WTC11 (cell line): ENCODE measurements at regions not wholly inside any gene's neighbourhood (a gene's known extent, or its start where the extent isn't known, plus 50 kb on each side); places are given as distances from the start of the nearest gene placed in this dataset.

Experiments
- ATAC-seq: fragments of 200-7000 bp; cut with Tn5 transposase; 2 replicates; pipeline ENCODE4 v1.10.0; 2021; ENCODE audit warnings: mild to moderate bottlenecking, moderate library complexity
- CTCF ChIA-PET: fragments of 300-600 bp; sonication (Branson Sonifier 250); formaldehyde crosslinking; loops from one replicate; lab custom pipeline; 2021; ENCODE audit warnings: antibody characterized with exemption; lab: Charles Lee
- POLR2A ChIA-PET: fragments of 350-600 bp; sonication (Branson Sonifier 250); formaldehyde crosslinking; loops from one replicate; lab custom pipeline; 2021; ENCODE audit warnings: antibody characterized with exemption; lab: Charles Lee
- DNase-seq: peaks from one replicate; pipeline ENCODE4 v3.0.0; 2021; ENCODE audit warnings: low spot score
- H3K27ac Mint-ChIP-seq: 2 replicates; pipeline ENCODE4 v1.8.0; 2021; ENCODE audit warnings: mixed read lengths
- H3K27me3 Mint-ChIP-seq: 2 replicates; pipeline ENCODE4 v1.8.0; 2021; ENCODE audit warnings: low read depth, mild to moderate bottlenecking, moderate library complexity, mixed read lengths
- H3K36me3 Mint-ChIP-seq: 2 replicates; pipeline ENCODE4 v1.8.0; 2021; ENCODE audit warnings: mixed read lengths
- H3K4me1 Mint-ChIP-seq: 2 replicates; pipeline ENCODE4 v1.8.0; 2022; ENCODE audit warnings: mixed read lengths
- H3K4me3 Mint-ChIP-seq: 2 replicates; pipeline ENCODE4 v1.8.0; 2021; ENCODE audit warnings: mild to moderate bottlenecking, moderate library complexity, mixed read lengths
- H3K9me3 Mint-ChIP-seq: 2 replicates; pipeline ENCODE4 v1.8.0; 2021; ENCODE audit warnings: mixed read lengths
- ELF4 ChIP-seq: sonication (generic); formaldehyde crosslinking; IDR thresholded peaks from 2 replicates; pipeline ENCODE4 v1.8.1; 2022; ENCODE audit warnings: low read depth, mild to moderate bottlenecking, moderate library complexity, missing genetic modification reagents
- EMX1 ChIP-seq: fragments of 250-450 bp; sonication (Bioruptor Pico); IDR thresholded peaks from 2 replicates; pipeline ENCODE4 v1.8.0; 2021; ENCODE audit warnings: mild to moderate bottlenecking
- FOXJ3 ChIP-seq: sonication (generic); formaldehyde crosslinking; IDR thresholded peaks from 2 replicates; pipeline ENCODE4 v1.9.0; 2021; ENCODE audit warnings: missing genetic modification reagents, mild to moderate bottlenecking, borderline replicate concordance
- FOXK1 ChIP-seq: sonication (generic); formaldehyde crosslinking; IDR thresholded peaks from 2 replicates; pipeline ENCODE4 v1.8.0; 2022; ENCODE audit warnings: mild to moderate bottlenecking, moderate library complexity, missing genetic modification reagents
- GABPB1 ChIP-seq: sonication (generic); formaldehyde crosslinking; IDR thresholded peaks from 2 replicates; pipeline ENCODE4 v1.8.1; 2023; ENCODE audit warnings: mild to moderate bottlenecking, missing genetic modification reagents
- GRHL2 ChIP-seq: fragments of 250-450 bp; sonication (Bioruptor Pico); IDR thresholded peaks from 2 replicates; pipeline ENCODE4 v1.8.0; 2022; ENCODE audit warnings: mild to moderate bottlenecking, moderate library complexity; ENCODE audit not compliant: insufficient replicate concordance, severe bottlenecking
- JUN ChIP-seq: sonication (generic); formaldehyde crosslinking; IDR thresholded peaks from 2 replicates; pipeline ENCODE4 v1.8.0; 2023; ENCODE audit warnings: mild to moderate bottlenecking, missing genetic modification reagents
- NFE2L1 ChIP-seq: sonication (generic); formaldehyde crosslinking; IDR thresholded peaks from 2 replicates; pipeline ENCODE4 v1.8.1; 2023; ENCODE audit warnings: missing genetic modification reagents
- NR1H2 ChIP-seq: sonication (generic); formaldehyde crosslinking; IDR thresholded peaks from 2 replicates; pipeline ENCODE4 v1.9.0; 2021; ENCODE audit warnings: mild to moderate bottlenecking, moderate library complexity, missing genetic modification reagents
- OVOL2 ChIP-seq: fragments of 250-450 bp; sonication (Bioruptor Pico); IDR thresholded peaks from 2 replicates; pipeline ENCODE4 v1.9.0; 2021; ENCODE audit warnings: mild to moderate bottlenecking, borderline replicate concordance
- PRRX2 ChIP-seq: fragments of 250-450 bp; sonication (Bioruptor Pico); IDR thresholded peaks from 2 replicates; pipeline ENCODE4 v1.8.0; 2021; ENCODE audit warnings: mild to moderate bottlenecking
- RORB ChIP-seq: fragments of 250-450 bp; sonication (Bioruptor Pico); IDR thresholded peaks from 2 replicates; pipeline ENCODE4 v1.9.0; 2021; ENCODE audit warnings: mild to moderate bottlenecking
- SMAD3 ChIP-seq: sonication (generic); formaldehyde crosslinking; IDR thresholded peaks from 2 replicates; pipeline ENCODE4 v1.8.0; 2022; ENCODE audit warnings: missing genetic modification reagents, mild to moderate bottlenecking, borderline replicate concordance
- SP1 ChIP-seq: sonication (generic); formaldehyde crosslinking; conservative IDR thresholded peaks from 2 replicates; pipeline ENCODE4 v1.8.1; 2022; ENCODE audit warnings: missing genetic modification reagents
- ZNF138 ChIP-seq: sonication (generic); formaldehyde crosslinking; conservative IDR thresholded peaks from 2 replicates; pipeline ENCODE4 v1.8.1; 2022; ENCODE audit warnings: mild to moderate bottlenecking, moderate library complexity, missing genetic modification reagents
- ZNF263 ChIP-seq: sonication (generic); formaldehyde crosslinking; IDR thresholded peaks from 2 replicates; pipeline ENCODE4 v1.8.1; 2022; ENCODE audit warnings: low read depth, mild to moderate bottlenecking, moderate library complexity, missing genetic modification reagents
- ZNF396 ChIP-seq: fragments of 250-450 bp; sonication (Bioruptor Pico); IDR thresholded peaks from 2 replicates; pipeline ENCODE4 v1.8.0; 2021; ENCODE audit warnings: mild to moderate bottlenecking, moderate library complexity, borderline replicate concordance
- TF ChIP-seq, protein P1 (sequence below): sonication (generic); formaldehyde crosslinking; IDR thresholded peaks from 2 replicates; pipeline ENCODE4 v1.8.0; 2023; ENCODE audit warnings: missing genetic modification reagents, mild to moderate bottlenecking, borderline replicate concordance
- TF ChIP-seq, protein P2 (sequence below): sonication (generic); formaldehyde crosslinking; IDR thresholded peaks from 2 replicates; pipeline ENCODE4 v1.8.1; 2022; ENCODE audit warnings: mild to moderate bottlenecking, moderate library complexity, missing genetic modification reagents
- TF ChIP-seq, protein P3 (sequence below): fragments of 250-450 bp; sonication (Bioruptor Pico); IDR thresholded peaks from 2 replicates; pipeline ENCODE4 v1.9.0; 2021; ENCODE audit warnings: mild to moderate bottlenecking
- TF ChIP-seq, protein P4 (sequence below): fragments of 250-450 bp; sonication (Bioruptor Pico); conservative IDR thresholded peaks from 2 replicates; pipeline ENCODE4 v1.9.0; 2021; ENCODE audit warnings: mild to moderate bottlenecking
- TF ChIP-seq, protein P5 (sequence below): fragments of 250-450 bp; sonication (Bioruptor Pico); IDR thresholded peaks from 2 replicates; pipeline ENCODE4 v1.9.0; 2021; ENCODE audit warnings: mild to moderate bottlenecking
- TF ChIP-seq, protein P6 (sequence below): sonication (generic); formaldehyde crosslinking; IDR thresholded peaks from 2 replicates; pipeline ENCODE4 v1.8.1; 2023; ENCODE audit warnings: mild to moderate bottlenecking, missing genetic modification reagents, moderate library complexity

DNA sequence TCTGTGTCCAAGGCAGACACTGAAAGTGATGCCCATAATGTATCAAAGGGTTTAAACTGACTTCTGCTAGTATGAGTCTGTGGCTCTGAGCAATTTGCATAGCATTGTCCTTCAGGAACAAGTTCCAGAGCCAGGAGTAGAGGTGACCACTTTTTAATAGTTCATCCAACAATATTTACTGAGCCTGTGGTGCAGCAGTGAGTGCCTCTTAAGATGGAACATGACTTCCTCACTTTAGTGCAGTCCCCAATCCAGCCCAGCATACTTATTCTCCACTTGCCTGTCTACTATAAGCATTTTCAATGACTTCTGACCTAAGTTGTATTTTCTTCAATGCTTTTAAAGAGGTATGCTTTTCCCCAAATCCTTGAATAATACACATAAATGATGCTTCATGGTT is 611.3 kb downstream of the MED13L start (continued):
- TF ChIP-seq, protein P1, sequence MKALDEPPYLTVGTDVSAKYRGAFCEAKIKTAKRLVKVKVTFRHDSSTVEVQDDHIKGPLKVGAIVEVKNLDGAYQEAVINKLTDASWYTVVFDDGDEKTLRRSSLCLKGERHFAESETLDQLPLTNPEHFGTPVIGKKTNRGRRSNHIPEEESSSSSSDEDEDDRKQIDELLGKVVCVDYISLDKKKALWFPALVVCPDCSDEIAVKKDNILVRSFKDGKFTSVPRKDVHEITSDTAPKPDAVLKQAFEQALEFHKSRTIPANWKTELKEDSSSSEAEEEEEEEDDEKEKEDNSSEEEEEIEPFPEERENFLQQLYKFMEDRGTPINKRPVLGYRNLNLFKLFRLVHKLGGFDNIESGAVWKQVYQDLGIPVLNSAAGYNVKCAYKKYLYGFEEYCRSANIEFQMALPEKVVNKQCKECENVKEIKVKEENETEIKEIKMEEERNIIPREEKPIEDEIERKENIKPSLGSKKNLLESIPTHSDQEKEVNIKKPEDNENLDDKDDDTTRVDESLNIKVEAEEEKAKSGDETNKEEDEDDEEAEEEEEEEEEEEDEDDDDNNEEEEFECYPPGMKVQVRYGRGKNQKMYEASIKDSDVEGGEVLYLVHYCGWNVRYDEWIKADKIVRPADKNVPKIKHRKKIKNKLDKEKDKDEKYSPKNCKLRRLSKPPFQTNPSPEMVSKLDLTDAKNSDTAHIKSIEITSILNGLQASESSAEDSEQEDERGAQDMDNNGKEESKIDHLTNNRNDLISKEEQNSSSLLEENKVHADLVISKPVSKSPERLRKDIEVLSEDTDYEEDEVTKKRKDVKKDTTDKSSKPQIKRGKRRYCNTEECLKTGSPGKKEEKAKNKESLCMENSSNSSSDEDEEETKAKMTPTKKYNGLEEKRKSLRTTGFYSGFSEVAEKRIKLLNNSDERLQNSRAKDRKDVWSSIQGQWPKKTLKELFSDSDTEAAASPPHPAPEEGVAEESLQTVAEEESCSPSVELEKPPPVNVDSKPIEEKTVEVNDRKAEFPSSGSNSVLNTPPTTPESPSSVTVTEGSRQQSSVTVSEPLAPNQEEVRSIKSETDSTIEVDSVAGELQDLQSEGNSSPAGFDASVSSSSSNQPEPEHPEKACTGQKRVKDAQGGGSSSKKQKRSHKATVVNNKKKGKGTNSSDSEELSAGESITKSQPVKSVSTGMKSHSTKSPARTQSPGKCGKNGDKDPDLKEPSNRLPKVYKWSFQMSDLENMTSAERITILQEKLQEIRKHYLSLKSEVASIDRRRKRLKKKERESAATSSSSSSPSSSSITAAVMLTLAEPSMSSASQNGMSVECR (CRISPR knock-in tag) = no peak
- TF ChIP-seq GABPB1 (CRISPR knock-in tag) (no peak), SMAD3 (CRISPR knock-in tag) (no peak), NR1H2 (CRISPR knock-in tag) (no peak)

DNA sequence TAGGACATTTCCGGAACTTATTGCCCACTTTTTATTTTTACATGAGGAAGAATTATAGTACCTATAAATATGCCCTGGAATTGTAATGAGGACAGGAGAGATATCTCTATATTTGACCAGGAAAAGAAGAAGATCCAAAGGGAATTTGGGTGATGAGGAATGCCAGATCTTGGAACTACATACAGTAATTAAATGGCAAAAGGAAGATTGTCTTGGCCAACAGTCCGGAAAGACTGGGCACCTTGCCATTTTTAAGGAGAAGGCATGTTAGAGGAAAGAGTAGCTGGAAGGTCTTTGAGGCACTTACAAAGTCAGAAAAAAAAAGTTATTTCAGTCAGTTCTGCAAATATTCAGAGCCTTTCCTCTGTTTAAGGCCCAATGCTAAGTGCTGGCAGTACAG is 616.4 kb downstream of the MED13L start:
- POLR2A ChIA-PET = no interaction called here
- CTCF ChIA-PET = no interaction called here
- Mint-ChIP-seq H3K27me3 (no peaks in the 10 kb centered on the region), H3K4me1 (no peaks in the 10 kb centered on the region), H3K36me3 (no peaks in the 10 kb centered on the region), H3K27ac (no peak overlapping the region), H3K4me3 (no peak overlapping the region), H3K9me3 (no peaks in the 10 kb centered on the region)
- TF ChIP-seq FOXJ3 (CRISPR knock-in tag) (no peak), PRRX2 (no peak), FOXK1 (no peak), NFE2L1 (CRISPR knock-in tag) (no peak), ELF4 (no peak), SP1 (CRISPR knock-in tag) (no peak), ZNF263 (CRISPR knock-in tag) (no peak), ZNF138 (CRISPR knock-in tag) (no peak), JUN (CRISPR knock-in tag) (no peak), OVOL2 (CRISPR knock-in tag) (no peak), GRHL2 (CRISPR knock-in tag) (no peak), EMX1 (CRISPR knock-in tag) (no peak), RORB (no peak), GABPB1 (CRISPR knock-in tag) (no peak), ZNF396 (CRISPR knock-in tag) (no peak)
- TF ChIP-seq, protein P2, sequence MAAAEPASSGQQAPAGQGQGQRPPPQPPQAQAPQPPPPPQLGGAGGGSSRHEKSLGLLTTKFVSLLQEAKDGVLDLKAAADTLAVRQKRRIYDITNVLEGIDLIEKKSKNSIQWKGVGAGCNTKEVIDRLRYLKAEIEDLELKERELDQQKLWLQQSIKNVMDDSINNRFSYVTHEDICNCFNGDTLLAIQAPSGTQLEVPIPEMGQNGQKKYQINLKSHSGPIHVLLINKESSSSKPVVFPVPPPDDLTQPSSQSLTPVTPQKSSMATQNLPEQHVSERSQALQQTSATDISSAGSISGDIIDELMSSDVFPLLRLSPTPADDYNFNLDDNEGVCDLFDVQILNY (CRISPR knock-in tag) = no peak
- TF ChIP-seq, protein P3, sequence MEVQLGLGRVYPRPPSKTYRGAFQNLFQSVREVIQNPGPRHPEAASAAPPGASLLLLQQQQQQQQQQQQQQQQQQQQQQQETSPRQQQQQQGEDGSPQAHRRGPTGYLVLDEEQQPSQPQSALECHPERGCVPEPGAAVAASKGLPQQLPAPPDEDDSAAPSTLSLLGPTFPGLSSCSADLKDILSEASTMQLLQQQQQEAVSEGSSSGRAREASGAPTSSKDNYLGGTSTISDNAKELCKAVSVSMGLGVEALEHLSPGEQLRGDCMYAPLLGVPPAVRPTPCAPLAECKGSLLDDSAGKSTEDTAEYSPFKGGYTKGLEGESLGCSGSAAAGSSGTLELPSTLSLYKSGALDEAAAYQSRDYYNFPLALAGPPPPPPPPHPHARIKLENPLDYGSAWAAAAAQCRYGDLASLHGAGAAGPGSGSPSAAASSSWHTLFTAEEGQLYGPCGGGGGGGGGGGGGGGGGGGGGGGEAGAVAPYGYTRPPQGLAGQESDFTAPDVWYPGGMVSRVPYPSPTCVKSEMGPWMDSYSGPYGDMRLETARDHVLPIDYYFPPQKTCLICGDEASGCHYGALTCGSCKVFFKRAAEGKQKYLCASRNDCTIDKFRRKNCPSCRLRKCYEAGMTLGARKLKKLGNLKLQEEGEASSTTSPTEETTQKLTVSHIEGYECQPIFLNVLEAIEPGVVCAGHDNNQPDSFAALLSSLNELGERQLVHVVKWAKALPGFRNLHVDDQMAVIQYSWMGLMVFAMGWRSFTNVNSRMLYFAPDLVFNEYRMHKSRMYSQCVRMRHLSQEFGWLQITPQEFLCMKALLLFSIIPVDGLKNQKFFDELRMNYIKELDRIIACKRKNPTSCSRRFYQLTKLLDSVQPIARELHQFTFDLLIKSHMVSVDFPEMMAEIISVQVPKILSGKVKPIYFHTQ (CRISPR knock-in tag) = no peak
- TF ChIP-seq, protein P4, sequence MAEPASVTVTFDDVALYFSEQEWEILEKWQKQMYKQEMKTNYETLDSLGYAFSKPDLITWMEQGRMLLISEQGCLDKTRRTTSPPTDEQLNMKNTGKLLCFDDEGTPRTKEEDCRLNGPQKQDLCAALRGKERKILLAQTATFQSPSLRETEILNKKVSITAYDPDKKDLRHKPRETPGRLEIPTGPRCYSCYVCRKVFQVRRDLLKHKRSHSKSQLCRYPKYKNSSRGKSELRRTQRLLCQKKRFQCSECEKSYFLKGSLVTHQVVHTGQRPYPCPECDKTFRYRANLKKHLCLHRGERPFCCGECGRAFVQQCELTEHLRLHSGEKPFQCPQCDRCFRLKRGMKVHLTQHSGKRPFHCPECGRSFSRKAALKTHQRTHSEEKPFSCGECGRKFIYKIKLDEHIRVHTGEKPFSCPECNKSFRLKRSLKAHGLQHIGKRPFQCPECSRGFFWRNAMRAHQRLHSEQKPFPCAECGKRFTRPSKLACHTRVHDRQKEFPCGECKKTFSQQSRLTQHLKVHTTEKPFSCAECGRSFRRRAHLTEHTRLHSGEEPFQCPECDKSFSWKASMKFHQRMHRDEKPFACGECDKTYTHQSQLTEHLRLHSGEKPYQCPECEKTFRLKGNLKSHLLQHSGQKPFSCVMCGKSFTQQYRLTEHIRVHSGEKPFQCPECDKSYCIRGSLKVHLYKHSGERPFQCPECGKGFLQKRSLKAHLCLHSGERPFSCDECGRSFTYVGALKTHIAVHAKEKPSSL (CRISPR knock-in tag) = no peak
- TF ChIP-seq, protein P5, sequence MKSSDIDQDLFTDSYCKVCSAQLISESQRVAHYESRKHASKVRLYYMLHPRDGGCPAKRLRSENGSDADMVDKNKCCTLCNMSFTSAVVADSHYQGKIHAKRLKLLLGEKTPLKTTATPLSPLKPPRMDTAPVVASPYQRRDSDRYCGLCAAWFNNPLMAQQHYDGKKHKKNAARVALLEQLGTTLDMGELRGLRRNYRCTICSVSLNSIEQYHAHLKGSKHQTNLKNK (CRISPR knock-in tag) = no peak
- TF ChIP-seq, protein P6, sequence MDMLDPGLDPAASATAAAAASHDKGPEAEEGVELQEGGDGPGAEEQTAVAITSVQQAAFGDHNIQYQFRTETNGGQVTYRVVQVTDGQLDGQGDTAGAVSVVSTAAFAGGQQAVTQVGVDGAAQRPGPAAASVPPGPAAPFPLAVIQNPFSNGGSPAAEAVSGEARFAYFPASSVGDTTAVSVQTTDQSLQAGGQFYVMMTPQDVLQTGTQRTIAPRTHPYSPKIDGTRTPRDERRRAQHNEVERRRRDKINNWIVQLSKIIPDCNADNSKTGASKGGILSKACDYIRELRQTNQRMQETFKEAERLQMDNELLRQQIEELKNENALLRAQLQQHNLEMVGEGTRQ (CRISPR knock-in tag) = no peak
- ATAC-seq = no peak
- DNase-seq = no peak
